OCI-LY7 (cell line): ENCODE measurements at regions not wholly inside any gene's neighbourhood (a gene's known extent, or its start where the extent isn't known, plus 50 kb on each side); places are given as distances from the start of the nearest gene placed in this dataset.

Source experiments
- EZH2phosphoT487 ChIP-seq: fragments of 200-600 bp; sonication (generic); IDR thresholded peaks from 2 replicates; pipeline ENCODE4 v1.6.1; 2018; ENCODE audit warnings: low read depth, borderline replicate concordance, mild to moderate bottlenecking, mixed run types, antibody characterized with exemption, low read length, moderate library complexity, mixed read lengths
- TF ChIP-seq, protein P1 (sequence below): fragments of 200-600 bp; sonication (generic); conservative IDR thresholded peaks from 2 replicates; pipeline ENCODE4 v1.5.1; 2014; ENCODE audit warnings: mild to moderate bottlenecking, antibody characterized with exemption, low read length, moderate library complexity, mixed read lengths

- TF ChIP-seq, protein P1, sequence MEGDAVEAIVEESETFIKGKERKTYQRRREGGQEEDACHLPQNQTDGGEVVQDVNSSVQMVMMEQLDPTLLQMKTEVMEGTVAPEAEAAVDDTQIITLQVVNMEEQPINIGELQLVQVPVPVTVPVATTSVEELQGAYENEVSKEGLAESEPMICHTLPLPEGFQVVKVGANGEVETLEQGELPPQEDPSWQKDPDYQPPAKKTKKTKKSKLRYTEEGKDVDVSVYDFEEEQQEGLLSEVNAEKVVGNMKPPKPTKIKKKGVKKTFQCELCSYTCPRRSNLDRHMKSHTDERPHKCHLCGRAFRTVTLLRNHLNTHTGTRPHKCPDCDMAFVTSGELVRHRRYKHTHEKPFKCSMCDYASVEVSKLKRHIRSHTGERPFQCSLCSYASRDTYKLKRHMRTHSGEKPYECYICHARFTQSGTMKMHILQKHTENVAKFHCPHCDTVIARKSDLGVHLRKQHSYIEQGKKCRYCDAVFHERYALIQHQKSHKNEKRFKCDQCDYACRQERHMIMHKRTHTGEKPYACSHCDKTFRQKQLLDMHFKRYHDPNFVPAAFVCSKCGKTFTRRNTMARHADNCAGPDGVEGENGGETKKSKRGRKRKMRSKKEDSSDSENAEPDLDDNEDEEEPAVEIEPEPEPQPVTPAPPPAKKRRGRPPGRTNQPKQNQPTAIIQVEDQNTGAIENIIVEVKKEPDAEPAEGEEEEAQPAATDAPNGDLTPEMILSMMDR: no peak
- TF ChIP-seq EZH2phosphoT487: no peak
Measured at GRCh38 chr2:37865640-37866039, 59.4 kb upstream of the RMDN2 start.
